HCT116 (cell line): ENCODE measurements at regions not wholly inside any gene's neighbourhood (a gene's known extent, or its start where the extent isn't known, plus 50 kb on each side); places are given as distances from the start of the nearest gene placed in this dataset.

ENCODE experiments used
- ATAC-seq: fragments of 200-7000 bp; cut with Tn5 transposase; 2 replicates; pipeline ENCODE4 v1.9.1; 2020; ENCODE audit warnings: mild to moderate bottlenecking, moderate library complexity
- BruUV-seq: library from RNA; stranded (reverse); fragments of 400-500 nt; replicated peaks from 2 replicates; lab custom pipeline; 2021; lab: Mats Ljungman, UMichigan
- CTCF ChIA-PET: fragments of 300-600 bp; sonication (Branson Sonifier 250); formaldehyde crosslinking; loops from one replicate; lab custom pipeline; 2021; ENCODE audit warnings: antibody characterized with exemption; lab: Charles Lee
- POLR2A ChIA-PET: fragments of 300-600, 350-600 bp; sonication (Branson Sonifier 250); formaldehyde crosslinking; loops from one replicate; lab custom pipeline; 2021; ENCODE audit warnings: antibody characterized with exemption; lab: Charles Lee
- RAD21 ChIA-PET, 2 experiments: fragments of 300-600 bp; sonication (Branson Sonifier 250); formaldehyde crosslinking; loops; one replicate each; lab custom pipeline; 2023; ENCODE audit warnings: low total read pairs in 2 of 2; ENCODE audit not compliant: uncharacterized antibody in 2 of 2, unreplicated experiment in 2 of 2, low non-redundant PET in 1 of 2; lab: Charles Lee
- DNase-seq: peaks from one replicate; pipeline ENCODE4 v3.0.0-alpha.2; 2010; ENCODE audit warnings: low read depth, low spot score
- H2AFZ ChIP-seq: fragments of 200-600 bp; shearing (Covaris generic), sonication (generic); 2 replicates; pipeline ENCODE4 v1.6.1; 2017; ENCODE audit warnings: low read depth, mixed run types, mixed read lengths, antibody characterized with exemption, low read length; ENCODE audit not compliant: poor library complexity, severe bottlenecking
- H3K27ac ChIP-seq: 2 replicates; pipeline ENCODE4 v1.5.1; 2012; ENCODE audit warnings: low read depth, low read length
- H3K27me3 ChIP-seq: fragments of 200-600 bp; sonication (generic); 2 replicates; pipeline ENCODE4 v1.6.1; 2016; ENCODE audit warnings: mixed run types, low read length, mixed read lengths; ENCODE audit not compliant: insufficient read depth
- H3K36me3 ChIP-seq, 2 experiments: fragments of 200-500 bp in 1 of 2; fragments of 200-600 bp in 1 of 2; sonication (Bioruptor generic) in 1 of 2; sonication (generic) in 1 of 2; 2 replicates each; pipeline versions ENCODE4 v1.5.1 to v1.6.1; 2014 to 2016; ENCODE audit warnings: low read length in 2 of 2, inconsistent platforms in 1 of 2, mixed read lengths in 1 of 2, mixed run types in 1 of 2; ENCODE audit not compliant: insufficient read depth in 2 of 2, control insufficient read depth in 1 of 2
- H3K4me1 ChIP-seq, 2 experiments: fragments of 200-600 bp in 1 of 2; sonication (generic) in 1 of 2; 2 replicates each; pipeline versions ENCODE4 v1.5.1 to v1.6.1; 2012 to 2017; ENCODE audit warnings: low read length in 2 of 2, inconsistent platforms in 1 of 2, mild to moderate bottlenecking in 1 of 2, mixed read lengths in 1 of 2, mixed run types in 1 of 2, moderate library complexity in 1 of 2; ENCODE audit not compliant: insufficient read depth in 2 of 2, control insufficient read depth in 1 of 2
- H3K4me2 ChIP-seq: fragments of 200-600 bp; sonication (generic); 2 replicates; pipeline ENCODE4 v1.6.1; 2017; ENCODE audit warnings: mixed run types, low read length, mixed read lengths
- H3K4me3 ChIP-seq, 2 experiments: fragments of 200-600 bp in 1 of 2; sonication (generic) in 1 of 2; replicated peaks in 1 of 2; 2 replicates each; pipeline ENCODE4 v1.5.1; 2011 to 2016; ENCODE audit warnings: low read length in 2 of 2, control low read depth in 1 of 2, low read depth in 1 of 2, mild to moderate bottlenecking in 1 of 2, mixed read lengths in 1 of 2, mixed run types in 1 of 2
- H3K79me2 ChIP-seq: fragments of 200-600 bp; sonication (generic); 2 replicates; pipeline ENCODE4 v1.6.1; 2017; ENCODE audit warnings: mild to moderate bottlenecking, mixed run types, low read length, moderate library complexity, mixed read lengths; ENCODE audit not compliant: insufficient read depth
- H3K9ac ChIP-seq: fragments of 200-600 bp; sonication (generic); 2 replicates; pipeline ENCODE4 v1.6.1; 2016; ENCODE audit warnings: low read length, mixed read lengths
- H3K9me2 ChIP-seq: fragments of 200-600 bp; sonication (generic), shearing (Covaris generic); 2 replicates; pipeline ENCODE4 v1.6.1; 2017; ENCODE audit warnings: mixed run types, mild to moderate bottlenecking, moderate library complexity; ENCODE audit not compliant: insufficient read depth
- H3K9me3 ChIP-seq, 2 experiments: fragments of 200-500 bp in 1 of 2; fragments of 200-600 bp in 1 of 2; sonication (Bioruptor generic) in 1 of 2; sonication (generic) in 1 of 2; 2 replicates each; pipeline ENCODE4 v1.6.1; 2014 to 2017; ENCODE audit warnings: low read length in 2 of 2, mixed read lengths in 2 of 2, inconsistent platforms in 1 of 2, low read depth in 1 of 2, mild to moderate bottlenecking in 1 of 2, mixed run types in 1 of 2, moderate library complexity in 1 of 2; ENCODE audit not compliant: control insufficient read depth in 1 of 2, insufficient read depth in 1 of 2
- H4K20me1 ChIP-seq: fragments of 200-600 bp; sonication (generic), shearing (Covaris generic); 2 replicates; pipeline ENCODE4 v1.6.1; 2017; ENCODE audit warnings: mixed run types, mild to moderate bottlenecking, moderate library complexity; ENCODE audit not compliant: insufficient read depth
- ATF3 ChIP-seq: IDR thresholded peaks from 2 replicates; pipeline ENCODE4 v1.6.1; 2012
- CBX3 ChIP-seq: IDR thresholded peaks from 2 replicates; pipeline ENCODE4 v1.6.1; 2012; ENCODE audit warnings: low read depth
- EGR1 ChIP-seq: IDR thresholded peaks from 2 replicates; pipeline ENCODE4 v1.6.1; 2012; ENCODE audit warnings: low read depth
- ELF1 ChIP-seq: IDR thresholded peaks from 2 replicates; pipeline ENCODE4 v1.6.1; 2012; ENCODE audit warnings: low read depth, borderline replicate concordance
- EZH2 ChIP-seq: fragments of 200-600 bp; sonication (generic); IDR thresholded peaks from 2 replicates; pipeline ENCODE4 v1.6.1; 2017; ENCODE audit warnings: antibody characterized with exemption, mixed run types
- EZH2phosphoT487 ChIP-seq: fragments of 200-600 bp; IDR thresholded peaks from 2 replicates; pipeline ENCODE4 v1.6.1; 2018; ENCODE audit warnings: antibody characterized with exemption, borderline replicate concordance
- FOSL1 ChIP-seq: IDR thresholded peaks from 2 replicates; pipeline ENCODE4 v1.6.1; 2012; ENCODE audit warnings: low read depth
- JUND ChIP-seq: IDR thresholded peaks from 2 replicates; pipeline ENCODE4 v1.6.1; 2012
- MAX ChIP-seq: IDR thresholded peaks from 2 replicates; pipeline ENCODE4 v1.6.1; 2012
- POLR2A ChIP-seq: IDR thresholded peaks from 2 replicates; pipeline ENCODE4 v1.7.0; 2011; ENCODE audit warnings: borderline replicate concordance; ENCODE audit not compliant: insufficient read depth, insufficient read length; ENCODE audit errors: extremely low read depth
- RAD21 ChIP-seq: IDR thresholded peaks from 2 replicates; pipeline ENCODE4 v1.6.1; 2012; ENCODE audit warnings: low read depth, mild to moderate bottlenecking
- SIN3A ChIP-seq: IDR thresholded peaks from 2 replicates; pipeline ENCODE4 v1.6.1; 2012; ENCODE audit warnings: low read depth
- SP1 ChIP-seq: IDR thresholded peaks from 2 replicates; pipeline ENCODE4 v1.6.1; 2012; ENCODE audit warnings: low read depth
- SRF ChIP-seq: IDR thresholded peaks from 2 replicates; pipeline ENCODE4 v1.6.1; 2012; ENCODE audit warnings: low read depth
- intact Hi-C: fragments of 100-400 bp; cut with micrococcal nuclease; formaldehyde crosslinking; loops from 2 replicates; pipeline ENCODE4 v1.10.0; 2022

- POLR2A ChIA-PET = no interaction called here
- RAD21 ChIA-PET = no interaction called here
- CTCF ChIA-PET = no interaction called here
Measured at GRCh38 chr9:86648156-86648827, 294.1 kb upstream of the TUT7 start.

GRCh38 chr9:86645303-86645702 lies 291.1 kb upstream of the TUT7 start:
- no peak overlapping the region for H3K9ac ChIP-seq
- POLR2A ChIA-PET = no interaction called here

More at GRCh38 chr9:86648156-86648827, 294.1 kb upstream of the TUT7 start:
- Histone ChIP-seq H3K27ac (no peak overlapping the region), H3K36me3 (no peaks in the 10 kb centered on the region), H3K79me2 (no peaks in the 10 kb centered on the region), H3K9ac (no peak overlapping the region), H3K9me2 (no peaks in the 10 kb centered on the region), H3K27me3 (peaks cover 29% of the 10 kb centered on the region), H4K20me1 (no peaks in the 10 kb centered on the region), H3K4me1 (no peaks in the 10 kb centered on the region), H3K9me3 (no peaks in the 10 kb centered on the region), H2AFZ (no peak overlapping the region), H3K4me2 (no peak overlapping the region), H3K4me3 (no peak overlapping the region)
- BruUV-seq = no TSS peak
- ATAC-seq (no peak), DNase-seq (no peak)
- intact Hi-C loops = no loop called here
- TF ChIP-seq RAD21 = no peak
- no peak for TF ChIP-seq EGR1
- no peak for TF ChIP-seq POLR2A
- no peak for TF ChIP-seq ATF3
- TF ChIP-seq EZH2 = no peak
- TF ChIP-seq FOSL1 = no peak
- TF ChIP-seq MAX = no peak
- TF ChIP-seq JUND = no peak
- no peak for TF ChIP-seq CBX3
- no peak for TF ChIP-seq SIN3A
- no peak for TF ChIP-seq SRF
- TF ChIP-seq ELF1 = no peak
- TF ChIP-seq SP1 = no peak

More at GRCh38 chr9:86645303-86645702, 291.1 kb upstream of the TUT7 start:
- H3K4me2 ChIP-seq = no peak overlapping the region
- no peak overlapping the region for H3K4me3 ChIP-seq
- ATAC-seq = no peak
- H3K79me2 ChIP-seq = no peaks in the 10 kb centered on the region
- no peaks in the 10 kb centered on the region for H3K4me1 ChIP-seq
- peaks cover 19% of the 10 kb centered on the region for H3K27me3 ChIP-seq
- H3K27ac ChIP-seq = no peak overlapping the region
- ChIA-PET CTCF (no interaction called here), RAD21 (no interaction called here)
- DNase-seq = no peak
- no peaks in the 10 kb centered on the region for H3K36me3 ChIP-seq
- no peak overlapping the region for H2AFZ ChIP-seq
- H3K9me2 ChIP-seq = no peaks in the 10 kb centered on the region
- TF ChIP-seq JUND = no peak
- no peak for TF ChIP-seq EZH2phosphoT487
- TF ChIP-seq SRF = no peak
- no peaks in the 10 kb centered on the region for H3K9me3 ChIP-seq
- H4K20me1 ChIP-seq = no peaks in the 10 kb centered on the region
- intact Hi-C loops = no loop called here
- BruUV-seq = no TSS peak
